ENCODE measurements at regions not wholly inside any gene's neighbourhood (a gene's known extent, or its start where the extent isn't known, plus 50 kb on each side); places are given as distances from the start of the nearest gene placed in this dataset.

- ChIA-PET POLR2A (no interaction called here), CTCF (no interaction called here)
- Histone ChIP-seq H3K4me2 (replicated peaks; ENCODE audit: low read depth, low read length, poor library complexity, severe bottlenecking) (no peak overlapping the region), H3K36me3 (replicated peaks in 1 of 2; ENCODE audit: control extremely low read depth in 1 of 2, control insufficient read depth in 1 of 2, extremely low read depth in 1 of 2, insufficient read depth in 2 of 2, low read length in 1 of 2) (no peaks in the 10 kb centered on the region), H2AFZ (ENCODE audit: insufficient read depth, low read depth, low read length, poor library complexity, severe bottlenecking) (no peak overlapping the region), H3K9ac (ENCODE audit: low read length) (no peak overlapping the region), H3K4me1 (ENCODE audit: control insufficient read depth in 2 of 2, insufficient read depth in 2 of 2, low read length in 2 of 2) (peaks cover 15 to 17% of the 10 kb centered on the region in 2 donors), H3K4me3 (ENCODE audit: control extremely low read depth in 1 of 5, extremely low read depth in 1 of 5, insufficient read depth in 1 of 5, low read depth in 2 of 5, low read length in 4 of 5) (no peak overlapping the region), H4K20me1 (ENCODE audit: control insufficient read depth, insufficient read depth, low read length, poor library complexity, severe bottlenecking) (no peaks in the 10 kb centered on the region), H3K79me2 (ENCODE audit: control insufficient read depth, insufficient read depth, low read length) (no peaks in the 10 kb centered on the region), H3K27ac (ENCODE audit: low read length in 2 of 2) (no peak overlapping the region), H3K27me3 (replicated peaks in 1 of 4; ENCODE audit: control extremely low read depth in 1 of 4, control insufficient read depth in 3 of 4, insufficient read depth in 4 of 4, low read length in 3 of 4) (no peaks in the 10 kb centered on the region), H3K9me3 (ENCODE audit: control extremely low read depth in 1 of 3, control insufficient read depth in 2 of 3, insufficient read depth in 1 of 3, low read length in 2 of 3) (no peaks in the 10 kb centered on the region)
- DNase-seq: no peak
- H3K4me1 Mint-ChIP-seq: peaks cover 19% of the 10 kb centered on the region
- H3K27ac Mint-ChIP-seq: no peak overlapping the region
- intact Hi-C loops (cut with micrococcal nuclease): no loop called here
- H3K4me3 Mint-ChIP-seq: no peak overlapping the region
- ATAC-seq (ENCODE audit: low read depth): no peak
- H3K9me3 Mint-ChIP-seq (ENCODE audit: insufficient read depth): no peaks in the 10 kb centered on the region
- peaks cover 6% of the 10 kb centered on the region for H3K27me3 Mint-ChIP-seq
- TF ChIP-seq EZH2 (IDR thresholded peaks at IDR 0.05; ENCODE audit: borderline replicate concordance, insufficient read depth, low read depth, low read length, poor library complexity, severe bottlenecking): no peak
- 97% methylated on average over 16 of the region's 22 CpGs for WGBS (ENCODE audit: insufficient coverage)
Observed at GRCh38 chr17:83176623-83177583, 97.5 kb downstream of the METRNL start.

GRCh38 chr17:83177611-83178532 is 98.5 kb downstream of the METRNL start:
- H3K27me3 Mint-ChIP-seq: peaks cover 6% of the 10 kb centered on the region
- Histone ChIP-seq H3K27me3 (replicated peaks in 1 of 4; ENCODE audit: control extremely low read depth in 1 of 4, control insufficient read depth in 3 of 4, insufficient read depth in 4 of 4, low read length in 3 of 4) (no peaks in the 10 kb centered on the region), H3K9me3 (ENCODE audit: control extremely low read depth in 1 of 3, control insufficient read depth in 2 of 3, insufficient read depth in 1 of 3, low read length in 2 of 3) (no peaks in the 10 kb centered on the region), H3K36me3 (replicated peaks in 1 of 2; ENCODE audit: control extremely low read depth in 1 of 2, control insufficient read depth in 1 of 2, extremely low read depth in 1 of 2, insufficient read depth in 2 of 2, low read length in 1 of 2) (no peaks in the 10 kb centered on the region), H3K79me2 (ENCODE audit: control insufficient read depth, insufficient read depth, low read length) (no peaks in the 10 kb centered on the region), H3K9ac (ENCODE audit: low read length) (no peak overlapping the region), H4K20me1 (ENCODE audit: control insufficient read depth, insufficient read depth, low read length, poor library complexity, severe bottlenecking) (no peaks in the 10 kb centered on the region), H3K4me2 (replicated peaks; ENCODE audit: low read depth, low read length, poor library complexity, severe bottlenecking) (no peak overlapping the region), H3K27ac (ENCODE audit: low read length in 2 of 2) (no peak overlapping the region), H2AFZ (ENCODE audit: insufficient read depth, low read depth, low read length, poor library complexity, severe bottlenecking) (no peak overlapping the region), H3K4me3 (ENCODE audit: control extremely low read depth in 1 of 5, extremely low read depth in 1 of 5, insufficient read depth in 1 of 5, low read depth in 2 of 5, low read length in 4 of 5) (no peak overlapping the region), H3K4me1 (ENCODE audit: control insufficient read depth in 2 of 2, insufficient read depth in 2 of 2, low read length in 2 of 2) (peaks cover 15 to 17% of the 10 kb centered on the region in 2 donors)
- H3K9me3 Mint-ChIP-seq (ENCODE audit: insufficient read depth): no peaks in the 10 kb centered on the region
- no peak overlapping the region for H3K4me3 Mint-ChIP-seq
- peaks cover 19% of the 10 kb centered on the region for H3K4me1 Mint-ChIP-seq
- ChIA-PET CTCF (no interaction called here), POLR2A (no interaction called here)
- DNase-seq (no peak), ATAC-seq (ENCODE audit: low read depth) (no peak)
- TF ChIP-seq CTCF (IDR thresholded peaks at IDR 0.05) (no peak), EZH2 (IDR thresholded peaks at IDR 0.05; ENCODE audit: borderline replicate concordance, insufficient read depth, low read depth, low read length, poor library complexity, severe bottlenecking) (no peak)
- intact Hi-C loops (cut with micrococcal nuclease): no loop called here
- WGBS (ENCODE audit: insufficient coverage): 90% methylated on average over 31 of the region's 32 CpGs
- no peak overlapping the region for H3K27ac Mint-ChIP-seq

Data from B cell (primary cell).